Trophoblast cell (in vitro differentiated cells and primary cell): ENCODE measurements at regions not wholly inside any gene's neighbourhood (a gene's known extent, or its start where the extent isn't known, plus 50 kb on each side); places are given as distances from the start of the nearest gene placed in this dataset.

Source experiments
- DNase-seq, 2 donors: peaks; one replicate each; pipeline ENCODE4 v3.0.0-alpha.2; 2016
- H2AFZ ChIP-seq: 2 replicates; pipeline ENCODE4 v1.6.1; 2013; ENCODE audit warnings: low read length, moderate library complexity, mild to moderate bottlenecking; ENCODE audit not compliant: insufficient read depth, poor library complexity
- H2AK5ac ChIP-seq: 2 replicates; pipeline ENCODE4 v1.6.1; 2013; ENCODE audit warnings: mild to moderate bottlenecking, low read length
- H2BK120ac ChIP-seq: 2 replicates; pipeline ENCODE4 v1.6.1; 2013; ENCODE audit warnings: low read length, mild to moderate bottlenecking, moderate library complexity; ENCODE audit not compliant: insufficient read depth, poor library complexity
- H2BK12ac ChIP-seq: 2 replicates; pipeline ENCODE4 v1.6.1; 2013; ENCODE audit warnings: mild to moderate bottlenecking, low read length, moderate library complexity
- H2BK5ac ChIP-seq: 2 replicates; pipeline ENCODE4 v1.6.1; 2013; ENCODE audit warnings: low read length, low read depth, moderate library complexity, mild to moderate bottlenecking; ENCODE audit not compliant: poor library complexity
- H3K14ac ChIP-seq: 2 replicates; pipeline ENCODE4 v1.6.1; 2013; ENCODE audit warnings: mild to moderate bottlenecking, low read length
- H3K18ac ChIP-seq: 2 replicates; pipeline ENCODE4 v1.6.1; 2013; ENCODE audit warnings: mild to moderate bottlenecking, low read length
- H3K23ac ChIP-seq: 2 replicates; pipeline ENCODE4 v1.6.1; 2013; ENCODE audit warnings: low read length
- H3K27ac ChIP-seq: 2 replicates; pipeline ENCODE4 v1.5.1; 2013; ENCODE audit warnings: low read depth, mild to moderate bottlenecking, inconsistent platforms, low read length, moderate library complexity
- H3K27me3 ChIP-seq: 2 replicates; pipeline ENCODE4 v1.6.1; 2013; ENCODE audit warnings: inconsistent platforms, mild to moderate bottlenecking, low read length, moderate library complexity; ENCODE audit not compliant: insufficient read depth
- H3K36me3 ChIP-seq, 2 experiments: 1 replicate in 1 of 2; 2 replicates in 1 of 2; pipeline ENCODE4 v1.6.1; 2013; ENCODE audit warnings: low read length in 2 of 2, mild to moderate bottlenecking in 2 of 2, moderate library complexity in 1 of 2; ENCODE audit not compliant: insufficient read depth in 2 of 2, control insufficient read depth in 1 of 2
- H3K4ac ChIP-seq: 2 replicates; pipeline ENCODE4 v1.6.1; 2013; ENCODE audit warnings: low read depth, mild to moderate bottlenecking, low read length, moderate library complexity
- H3K4me1 ChIP-seq, 2 experiments: 1 replicate in 1 of 2; 2 replicates in 1 of 2; pipeline ENCODE4 v1.6.1; 2013; ENCODE audit warnings: low read length in 2 of 2, mild to moderate bottlenecking in 2 of 2, moderate library complexity in 1 of 2; ENCODE audit not compliant: insufficient read depth in 2 of 2, control insufficient read depth in 1 of 2
- H3K4me2 ChIP-seq: 2 replicates; pipeline ENCODE4 v1.6.1; 2013; ENCODE audit warnings: inconsistent platforms, mild to moderate bottlenecking, low read length, moderate library complexity
- H3K4me3 ChIP-seq: 2 replicates; pipeline ENCODE4 v1.5.1; 2013; ENCODE audit warnings: mild to moderate bottlenecking, low read depth, low read length, inconsistent platforms
- H3K79me1 ChIP-seq: one replicate; pipeline ENCODE4 v1.6.1; 2013; ENCODE audit warnings: low read length
- H3K79me2 ChIP-seq: 2 replicates; pipeline ENCODE4 v1.6.1; 2013; ENCODE audit warnings: low read length, mild to moderate bottlenecking; ENCODE audit not compliant: control insufficient read depth, insufficient read depth, poor library complexity
- H3K9ac ChIP-seq: 2 replicates; pipeline ENCODE4 v1.6.1; 2013; ENCODE audit warnings: mild to moderate bottlenecking, low read length
- H3K9me3 ChIP-seq: 2 replicates; pipeline ENCODE4 v1.6.1; 2013; ENCODE audit warnings: low read depth, mild to moderate bottlenecking, control low read depth, inconsistent platforms, low read length; ENCODE audit not compliant: insufficient read depth
- H4K12ac ChIP-seq: 2 replicates; pipeline ENCODE4 v1.6.1; 2013; ENCODE audit warnings: low read depth, mild to moderate bottlenecking, low read length, moderate library complexity
- H4K8ac ChIP-seq: 2 replicates; pipeline ENCODE4 v1.6.1; 2013; ENCODE audit warnings: low read depth, mild to moderate bottlenecking, low read length, moderate library complexity
- H4K91ac ChIP-seq: one replicate; pipeline ENCODE4 v1.6.1; 2013; ENCODE audit warnings: low read depth, mild to moderate bottlenecking, low read length, moderate library complexity
- WGBS: extraction: QIAGEN DNeasy Blood & Tissue Kit; methylation state at CpG from one replicate; pipeline ENCODE4 v1.1.7; 2013; ENCODE audit warnings: missing lambda C conversion rate; ENCODE audit not compliant: insufficient read length, insufficient coverage; ENCODE audit errors: extremely low coverage; 5-methylcytosine and 5-hydroxymethylcytosine counted together

DNA sequence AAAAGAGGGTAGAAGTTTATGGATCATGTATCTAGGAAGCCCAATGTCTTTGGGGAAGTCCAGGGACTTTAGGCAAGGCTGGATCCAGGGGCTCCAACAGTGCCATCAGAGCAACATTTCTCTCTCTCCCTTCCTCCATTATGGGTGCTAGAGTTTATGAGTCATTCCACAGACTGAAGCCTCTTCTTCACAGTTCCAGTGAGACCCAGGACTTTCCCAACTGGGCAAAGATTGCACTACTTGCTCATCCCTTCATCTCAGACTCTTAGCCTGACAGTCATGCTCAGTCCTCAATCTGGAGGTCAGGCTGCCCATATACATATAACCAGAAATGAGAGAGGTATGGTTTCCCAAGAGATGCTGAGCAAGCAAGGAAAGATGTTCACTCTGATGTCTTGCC, 110.7 kb downstream of the FEM1C start:
- DNase-seq: no peak
- Histone ChIP-seq H4K91ac (no peak overlapping the region), H4K12ac (no peak overlapping the region), H3K9me3 (no peaks in the 10 kb centered on the region), H3K14ac (no peak overlapping the region), H2AK5ac (no peak overlapping the region), H3K4ac (no peak overlapping the region), H3K18ac (no peak overlapping the region), H3K79me1 (no peaks in the 10 kb centered on the region), H3K27me3 (no peaks in the 10 kb centered on the region), H3K4me3 (no peak overlapping the region), H4K8ac (no peak overlapping the region), H3K79me2 (no peaks in the 10 kb centered on the region), H3K4me2 (no peak overlapping the region), H3K23ac (no peak overlapping the region), H2BK5ac (no peak overlapping the region), H2AFZ (no peak overlapping the region), H2BK120ac (no peak overlapping the region), H3K4me1 (no peaks in the 10 kb centered on the region), H3K27ac (no peak overlapping the region), H3K36me3 (no peaks in the 10 kb centered on the region), H3K9ac (no peak overlapping the region), H2BK12ac (no peak overlapping the region)

DNA sequence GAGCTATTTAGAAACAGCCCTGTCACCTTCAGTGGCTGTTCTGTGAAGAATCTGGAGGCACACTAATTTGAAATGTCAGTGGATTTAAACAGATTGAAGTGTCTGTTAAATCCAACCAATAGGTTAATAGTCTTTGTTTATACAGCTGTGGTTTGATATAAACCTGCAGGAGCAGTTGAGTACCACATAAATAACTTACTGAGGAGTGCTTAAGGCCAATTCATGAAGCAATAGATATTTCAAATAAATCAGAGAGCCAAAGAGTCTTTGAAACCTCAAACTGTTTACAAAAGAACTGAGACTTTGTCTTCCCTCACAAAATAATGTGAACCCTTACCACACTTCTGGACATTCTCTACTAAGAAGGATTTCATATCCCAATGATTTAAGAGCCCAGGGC, 111.9 kb downstream of the FEM1C start:
- Histone ChIP-seq H3K4me3 (no peak overlapping the region), H3K14ac (no peak overlapping the region), H3K79me2 (no peaks in the 10 kb centered on the region), H3K79me1 (no peaks in the 10 kb centered on the region), H3K36me3 (no peaks in the 10 kb centered on the region), H2BK12ac (no peak overlapping the region), H4K12ac (no peak overlapping the region), H2BK120ac (no peak overlapping the region), H3K4ac (no peak overlapping the region), H3K18ac (no peak overlapping the region), H3K9ac (no peak overlapping the region), H3K27ac (no peak overlapping the region), H4K91ac (no peak overlapping the region), H2AK5ac (no peak overlapping the region), H3K23ac (no peak overlapping the region), H2BK5ac (no peak overlapping the region), H3K27me3 (no peaks in the 10 kb centered on the region), H3K4me1 (no peaks in the 10 kb centered on the region), H2AFZ (no peak overlapping the region), H3K4me2 (no peak overlapping the region), H3K9me3 (no peaks in the 10 kb centered on the region), H4K8ac (no peak overlapping the region)
- no peak for DNase-seq

DNA sequence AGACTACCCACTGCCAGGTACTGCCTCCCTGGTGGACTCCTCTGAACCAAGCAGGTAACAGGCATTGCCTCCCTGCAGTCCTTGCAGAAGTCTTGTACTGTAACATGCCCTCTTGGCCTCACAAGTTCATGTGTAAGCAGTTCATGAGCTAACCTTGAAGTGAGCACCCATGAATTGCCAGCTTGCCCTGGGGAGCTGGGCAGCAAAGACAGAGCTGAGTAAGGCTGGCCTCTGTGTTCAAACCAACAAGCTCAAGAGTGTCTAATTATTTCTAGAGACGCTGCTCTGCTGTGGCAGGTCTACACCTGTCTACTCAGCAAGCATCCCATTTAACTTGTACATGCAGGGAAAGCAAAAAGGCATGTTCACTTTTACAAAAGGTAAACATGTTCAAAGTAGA, 113.5 kb downstream of the FEM1C start:
- Histone ChIP-seq H3K9ac (no peak overlapping the region), H2BK12ac (no peak overlapping the region), H3K23ac (no peak overlapping the region), H4K91ac (no peak overlapping the region), H3K27ac (no peak overlapping the region), H3K4me2 (no peak overlapping the region), H3K9me3 (no peaks in the 10 kb centered on the region), H2AFZ (no peak overlapping the region), H3K4ac (no peak overlapping the region), H3K79me1 (no peaks in the 10 kb centered on the region), H3K36me3 (no peaks in the 10 kb centered on the region), H3K4me1 (no peaks in the 10 kb centered on the region), H3K14ac (no peak overlapping the region), H2AK5ac (no peak overlapping the region), H4K12ac (no peak overlapping the region), H3K4me3 (no peak overlapping the region), H2BK5ac (no peak overlapping the region), H4K8ac (no peak overlapping the region), H3K79me2 (no peaks in the 10 kb centered on the region), H3K27me3 (no peaks in the 10 kb centered on the region), H2BK120ac (no peak overlapping the region), H3K18ac (no peak overlapping the region)
- DNase-seq: no peak
- no CpG with 5 or more reads among the region's 1 CpG for WGBS

DNA sequence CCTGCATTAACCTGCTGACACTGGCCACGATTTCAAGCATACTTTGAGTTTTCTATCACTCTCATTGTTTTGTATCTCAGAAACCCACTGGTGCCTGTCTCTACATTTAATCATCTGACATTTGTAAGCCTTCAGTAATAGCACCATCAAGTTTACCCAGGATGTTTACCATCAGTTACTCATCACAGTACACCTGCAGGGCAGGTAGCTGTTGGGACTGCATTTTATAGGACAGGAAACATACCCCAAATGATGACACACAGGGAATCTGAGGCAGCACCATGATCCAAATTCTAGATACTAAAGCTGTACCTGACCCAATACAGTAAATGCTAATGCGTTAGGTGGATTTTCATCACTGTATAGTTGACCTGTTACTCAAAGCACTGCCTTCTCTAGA, 114.2 kb downstream of the FEM1C start:
- no CpG with 5 or more reads among the region's 2 CpGs for WGBS
- no peak overlapping the region for H2BK5ac ChIP-seq

More for the DNA sequence above, 114.2 kb downstream of the FEM1C start:
- no peak overlapping the region for H3K18ac ChIP-seq
- no peaks in the 10 kb centered on the region for H3K36me3 ChIP-seq
- no peaks in the 10 kb centered on the region for H3K9me3 ChIP-seq
- no peak overlapping the region for H3K9ac ChIP-seq
- H4K8ac ChIP-seq: no peak overlapping the region
- no peak for DNase-seq
- H3K79me1 ChIP-seq: no peaks in the 10 kb centered on the region
- no peaks in the 10 kb centered on the region for H3K27me3 ChIP-seq
- no peak overlapping the region for H3K27ac ChIP-seq
- no peak overlapping the region for H3K14ac ChIP-seq
- H3K4me1 ChIP-seq: no peaks in the 10 kb centered on the region
- H2BK120ac ChIP-seq: no peak overlapping the region
- H2AFZ ChIP-seq: no peak overlapping the region
- H3K4me2 ChIP-seq: no peak overlapping the region
- H3K23ac ChIP-seq: no peak overlapping the region
- no peak overlapping the region for H4K12ac ChIP-seq
- H4K91ac ChIP-seq: no peak overlapping the region
- no peak overlapping the region for H3K4ac ChIP-seq
- H2BK12ac ChIP-seq: no peak overlapping the region
- H3K79me2 ChIP-seq: no peaks in the 10 kb centered on the region
- no peak overlapping the region for H3K4me3 ChIP-seq
- H2AK5ac ChIP-seq: no peak overlapping the region
